ENCODE measurements at regions not wholly inside any gene's neighbourhood (a gene's known extent, or its start where the extent isn't known, plus 50 kb on each side); places are given as distances from the start of the nearest gene placed in this dataset.

DNA sequence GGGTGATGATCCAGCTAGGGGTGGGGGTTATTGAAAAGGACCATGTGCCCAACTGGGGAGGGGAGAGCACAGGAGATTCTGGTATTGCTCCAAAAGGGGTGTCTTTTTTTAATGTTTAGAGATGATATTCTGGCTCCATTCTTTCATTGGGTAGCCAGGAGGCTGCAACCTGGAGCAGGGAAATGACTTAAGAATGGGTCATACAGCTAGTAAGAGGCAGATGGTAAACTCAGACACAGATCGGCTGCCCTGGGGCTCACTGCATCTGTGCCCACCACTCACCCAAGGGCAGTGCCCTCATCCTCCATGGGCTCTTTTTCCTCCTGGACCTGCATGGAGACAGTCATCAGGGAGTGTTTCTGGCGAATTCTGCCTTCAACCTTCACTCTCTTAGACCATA, 302.0 kb upstream of the PRDM1 start:
- no peaks in the 10 kb centered on the region for H3K9me3 ChIP-seq
- H3K9me2 ChIP-seq: no peaks in the 10 kb centered on the region
- no peak overlapping the region for H3K4me3 ChIP-seq (ENCODE audit: low read depth in 2 of 2, low read length in 1 of 2)
- no peaks in the 10 kb centered on the region for H3K79me2 ChIP-seq (ENCODE audit: insufficient read depth)
- TF ChIP-seq, protein P1, sequence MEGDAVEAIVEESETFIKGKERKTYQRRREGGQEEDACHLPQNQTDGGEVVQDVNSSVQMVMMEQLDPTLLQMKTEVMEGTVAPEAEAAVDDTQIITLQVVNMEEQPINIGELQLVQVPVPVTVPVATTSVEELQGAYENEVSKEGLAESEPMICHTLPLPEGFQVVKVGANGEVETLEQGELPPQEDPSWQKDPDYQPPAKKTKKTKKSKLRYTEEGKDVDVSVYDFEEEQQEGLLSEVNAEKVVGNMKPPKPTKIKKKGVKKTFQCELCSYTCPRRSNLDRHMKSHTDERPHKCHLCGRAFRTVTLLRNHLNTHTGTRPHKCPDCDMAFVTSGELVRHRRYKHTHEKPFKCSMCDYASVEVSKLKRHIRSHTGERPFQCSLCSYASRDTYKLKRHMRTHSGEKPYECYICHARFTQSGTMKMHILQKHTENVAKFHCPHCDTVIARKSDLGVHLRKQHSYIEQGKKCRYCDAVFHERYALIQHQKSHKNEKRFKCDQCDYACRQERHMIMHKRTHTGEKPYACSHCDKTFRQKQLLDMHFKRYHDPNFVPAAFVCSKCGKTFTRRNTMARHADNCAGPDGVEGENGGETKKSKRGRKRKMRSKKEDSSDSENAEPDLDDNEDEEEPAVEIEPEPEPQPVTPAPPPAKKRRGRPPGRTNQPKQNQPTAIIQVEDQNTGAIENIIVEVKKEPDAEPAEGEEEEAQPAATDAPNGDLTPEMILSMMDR (IDR thresholded peaks at IDR 0.05): no peak
- TF ChIP-seq FOXJ3 (CRISPR knock-in tag; IDR thresholded peaks at IDR 0.05) (no peak), YY1 (IDR thresholded peaks at IDR 0.05; ENCODE audit: low read depth) (no peak), POLR2AphosphoS5 (IDR thresholded peaks at IDR 0.05; ENCODE audit: low read depth, low read length) (no peak), FOSL2 (IDR thresholded peaks at IDR 0.05; ENCODE audit: borderline replicate concordance, low read depth) (no peak), MEF2A (IDR thresholded peaks at IDR 0.05; ENCODE audit: borderline replicate concordance, low read depth) (no peak), SMC3 (IDR thresholded peaks at IDR 0.05; ENCODE audit: low read depth, low read length) (no peak), TCF12 (IDR thresholded peaks at IDR 0.05) (no peak), TAF1 (IDR thresholded peaks at IDR 0.05; ENCODE audit: borderline replicate concordance, low read depth, low read length) (no peak), RXRA (IDR thresholded peaks at IDR 0.05; ENCODE audit: borderline replicate concordance, low read depth) (no peak), NFIC (IDR thresholded peaks at IDR 0.05; ENCODE audit: borderline replicate concordance) (no peak), SIN3A (IDR thresholded peaks at IDR 0.05; ENCODE audit: borderline replicate concordance, low read depth, low read length) (no peak), GABPA (IDR thresholded peaks at IDR 0.05; ENCODE audit: low read depth) (no peak)
- TF ChIP-seq, protein P2, sequence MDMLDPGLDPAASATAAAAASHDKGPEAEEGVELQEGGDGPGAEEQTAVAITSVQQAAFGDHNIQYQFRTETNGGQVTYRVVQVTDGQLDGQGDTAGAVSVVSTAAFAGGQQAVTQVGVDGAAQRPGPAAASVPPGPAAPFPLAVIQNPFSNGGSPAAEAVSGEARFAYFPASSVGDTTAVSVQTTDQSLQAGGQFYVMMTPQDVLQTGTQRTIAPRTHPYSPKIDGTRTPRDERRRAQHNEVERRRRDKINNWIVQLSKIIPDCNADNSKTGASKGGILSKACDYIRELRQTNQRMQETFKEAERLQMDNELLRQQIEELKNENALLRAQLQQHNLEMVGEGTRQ (IDR thresholded peaks at IDR 0.05; ENCODE audit: borderline replicate concordance, low read depth, low read length): no peak
- TF ChIP-seq, protein P3, sequence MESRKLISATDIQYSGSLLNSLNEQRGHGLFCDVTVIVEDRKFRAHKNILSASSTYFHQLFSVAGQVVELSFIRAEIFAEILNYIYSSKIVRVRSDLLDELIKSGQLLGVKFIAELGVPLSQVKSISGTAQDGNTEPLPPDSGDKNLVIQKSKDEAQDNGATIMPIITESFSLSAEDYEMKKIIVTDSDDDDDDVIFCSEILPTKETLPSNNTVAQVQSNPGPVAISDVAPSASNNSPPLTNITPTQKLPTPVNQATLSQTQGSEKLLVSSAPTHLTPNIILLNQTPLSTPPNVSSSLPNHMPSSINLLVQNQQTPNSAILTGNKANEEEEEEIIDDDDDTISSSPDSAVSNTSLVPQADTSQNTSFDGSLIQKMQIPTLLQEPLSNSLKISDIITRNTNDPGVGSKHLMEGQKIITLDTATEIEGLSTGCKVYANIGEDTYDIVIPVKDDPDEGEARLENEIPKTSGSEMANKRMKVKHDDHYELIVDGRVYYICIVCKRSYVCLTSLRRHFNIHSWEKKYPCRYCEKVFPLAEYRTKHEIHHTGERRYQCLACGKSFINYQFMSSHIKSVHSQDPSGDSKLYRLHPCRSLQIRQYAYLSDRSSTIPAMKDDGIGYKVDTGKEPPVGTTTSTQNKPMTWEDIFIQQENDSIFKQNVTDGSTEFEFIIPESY (IDR thresholded peaks at IDR 0.05; ENCODE audit: borderline replicate concordance, low read depth): no peak
- TF ChIP-seq, protein P4, sequence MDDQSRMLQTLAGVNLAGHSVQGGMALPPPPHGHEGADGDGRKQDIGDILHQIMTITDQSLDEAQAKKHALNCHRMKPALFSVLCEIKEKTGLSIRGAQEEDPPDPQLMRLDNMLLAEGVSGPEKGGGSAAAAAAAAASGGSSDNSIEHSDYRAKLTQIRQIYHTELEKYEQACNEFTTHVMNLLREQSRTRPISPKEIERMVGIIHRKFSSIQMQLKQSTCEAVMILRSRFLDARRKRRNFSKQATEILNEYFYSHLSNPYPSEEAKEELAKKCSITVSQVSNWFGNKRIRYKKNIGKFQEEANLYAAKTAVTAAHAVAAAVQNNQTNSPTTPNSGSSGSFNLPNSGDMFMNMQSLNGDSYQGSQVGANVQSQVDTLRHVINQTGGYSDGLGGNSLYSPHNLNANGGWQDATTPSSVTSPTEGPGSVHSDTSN (IDR thresholded peaks at IDR 0.05): no peak
- TF ChIP-seq, protein P5, sequence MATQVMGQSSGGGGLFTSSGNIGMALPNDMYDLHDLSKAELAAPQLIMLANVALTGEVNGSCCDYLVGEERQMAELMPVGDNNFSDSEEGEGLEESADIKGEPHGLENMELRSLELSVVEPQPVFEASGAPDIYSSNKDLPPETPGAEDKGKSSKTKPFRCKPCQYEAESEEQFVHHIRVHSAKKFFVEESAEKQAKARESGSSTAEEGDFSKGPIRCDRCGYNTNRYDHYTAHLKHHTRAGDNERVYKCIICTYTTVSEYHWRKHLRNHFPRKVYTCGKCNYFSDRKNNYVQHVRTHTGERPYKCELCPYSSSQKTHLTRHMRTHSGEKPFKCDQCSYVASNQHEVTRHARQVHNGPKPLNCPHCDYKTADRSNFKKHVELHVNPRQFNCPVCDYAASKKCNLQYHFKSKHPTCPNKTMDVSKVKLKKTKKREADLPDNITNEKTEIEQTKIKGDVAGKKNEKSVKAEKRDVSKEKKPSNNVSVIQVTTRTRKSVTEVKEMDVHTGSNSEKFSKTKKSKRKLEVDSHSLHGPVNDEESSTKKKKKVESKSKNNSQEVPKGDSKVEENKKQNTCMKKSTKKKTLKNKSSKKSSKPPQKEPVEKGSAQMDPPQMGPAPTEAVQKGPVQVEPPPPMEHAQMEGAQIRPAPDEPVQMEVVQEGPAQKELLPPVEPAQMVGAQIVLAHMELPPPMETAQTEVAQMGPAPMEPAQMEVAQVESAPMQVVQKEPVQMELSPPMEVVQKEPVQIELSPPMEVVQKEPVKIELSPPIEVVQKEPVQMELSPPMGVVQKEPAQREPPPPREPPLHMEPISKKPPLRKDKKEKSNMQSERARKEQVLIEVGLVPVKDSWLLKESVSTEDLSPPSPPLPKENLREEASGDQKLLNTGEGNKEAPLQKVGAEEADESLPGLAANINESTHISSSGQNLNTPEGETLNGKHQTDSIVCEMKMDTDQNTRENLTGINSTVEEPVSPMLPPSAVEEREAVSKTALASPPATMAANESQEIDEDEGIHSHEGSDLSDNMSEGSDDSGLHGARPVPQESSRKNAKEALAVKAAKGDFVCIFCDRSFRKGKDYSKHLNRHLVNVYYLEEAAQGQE (IDR thresholded peaks at IDR 0.05; ENCODE audit: low read depth, low read length): no peak
- H3K4me2 ChIP-seq: no peak overlapping the region
- 55% methylated on average over 2 of the region's 2 CpGs for WGBS (ENCODE audit: low lambda C conversion rate)
- no peaks in the 10 kb centered on the region for H4K20me1 ChIP-seq (ENCODE audit: insufficient read depth)
- H2AFZ ChIP-seq (ENCODE audit: low read depth): no peak overlapping the region; the same call in 1 of the 2 replicates
- H3K4me1 ChIP-seq (ENCODE audit: control insufficient read depth in 1 of 2, insufficient read depth in 2 of 2, low read depth in 1 of 2, low read length in 1 of 2): no peaks in the 10 kb centered on the region
- ChIA-PET POLR2A (no interaction called here), CTCF (no interaction called here)
- H3K27me3 ChIP-seq (ENCODE audit: insufficient read depth): no peaks in the 10 kb centered on the region
- H3K36me3 ChIP-seq (replicated peaks in 1 of 2; ENCODE audit: control insufficient read depth in 1 of 2, insufficient read depth in 2 of 2, low read length in 1 of 2): no peaks in the 10 kb centered on the region
- H3K9ac ChIP-seq: no peak overlapping the region
- H3F3A ChIP-seq (replicated peaks; ENCODE audit: insufficient read depth): no peaks in the 10 kb centered on the region
- DNase-seq: no peak
- no peak overlapping the region for H3K27ac ChIP-seq (ENCODE audit: low read depth in 2 of 2, low read length in 1 of 2)
